ENCODE measurements at regions not wholly inside any gene's neighbourhood (a gene's known extent, or its start where the extent isn't known, plus 50 kb on each side); places are given as distances from the start of the nearest gene placed in this dataset.

- TF ChIP-seq, protein P1, sequence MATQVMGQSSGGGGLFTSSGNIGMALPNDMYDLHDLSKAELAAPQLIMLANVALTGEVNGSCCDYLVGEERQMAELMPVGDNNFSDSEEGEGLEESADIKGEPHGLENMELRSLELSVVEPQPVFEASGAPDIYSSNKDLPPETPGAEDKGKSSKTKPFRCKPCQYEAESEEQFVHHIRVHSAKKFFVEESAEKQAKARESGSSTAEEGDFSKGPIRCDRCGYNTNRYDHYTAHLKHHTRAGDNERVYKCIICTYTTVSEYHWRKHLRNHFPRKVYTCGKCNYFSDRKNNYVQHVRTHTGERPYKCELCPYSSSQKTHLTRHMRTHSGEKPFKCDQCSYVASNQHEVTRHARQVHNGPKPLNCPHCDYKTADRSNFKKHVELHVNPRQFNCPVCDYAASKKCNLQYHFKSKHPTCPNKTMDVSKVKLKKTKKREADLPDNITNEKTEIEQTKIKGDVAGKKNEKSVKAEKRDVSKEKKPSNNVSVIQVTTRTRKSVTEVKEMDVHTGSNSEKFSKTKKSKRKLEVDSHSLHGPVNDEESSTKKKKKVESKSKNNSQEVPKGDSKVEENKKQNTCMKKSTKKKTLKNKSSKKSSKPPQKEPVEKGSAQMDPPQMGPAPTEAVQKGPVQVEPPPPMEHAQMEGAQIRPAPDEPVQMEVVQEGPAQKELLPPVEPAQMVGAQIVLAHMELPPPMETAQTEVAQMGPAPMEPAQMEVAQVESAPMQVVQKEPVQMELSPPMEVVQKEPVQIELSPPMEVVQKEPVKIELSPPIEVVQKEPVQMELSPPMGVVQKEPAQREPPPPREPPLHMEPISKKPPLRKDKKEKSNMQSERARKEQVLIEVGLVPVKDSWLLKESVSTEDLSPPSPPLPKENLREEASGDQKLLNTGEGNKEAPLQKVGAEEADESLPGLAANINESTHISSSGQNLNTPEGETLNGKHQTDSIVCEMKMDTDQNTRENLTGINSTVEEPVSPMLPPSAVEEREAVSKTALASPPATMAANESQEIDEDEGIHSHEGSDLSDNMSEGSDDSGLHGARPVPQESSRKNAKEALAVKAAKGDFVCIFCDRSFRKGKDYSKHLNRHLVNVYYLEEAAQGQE (IDR thresholded peaks at IDR 0.05; ENCODE audit: low read depth): no peak
- TF ChIP-seq, protein P2, sequence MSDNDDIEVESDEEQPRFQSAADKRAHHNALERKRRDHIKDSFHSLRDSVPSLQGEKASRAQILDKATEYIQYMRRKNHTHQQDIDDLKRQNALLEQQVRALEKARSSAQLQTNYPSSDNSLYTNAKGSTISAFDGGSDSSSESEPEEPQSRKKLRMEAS (IDR thresholded peaks at IDR 0.05): no peak
- TF ChIP-seq SRF (IDR thresholded peaks at IDR 0.05; ENCODE audit: low read depth) (no peak), SIN3A (IDR thresholded peaks at IDR 0.05; ENCODE audit: low read depth) (no peak), ZFX (IDR thresholded peaks at IDR 0.05) (no peak), EZH2 (IDR thresholded peaks at IDR 0.05) (no peak), CEBPB (IDR thresholded peaks at IDR 0.05; ENCODE audit: low read depth) (no peak)
- TF ChIP-seq, protein P3, sequence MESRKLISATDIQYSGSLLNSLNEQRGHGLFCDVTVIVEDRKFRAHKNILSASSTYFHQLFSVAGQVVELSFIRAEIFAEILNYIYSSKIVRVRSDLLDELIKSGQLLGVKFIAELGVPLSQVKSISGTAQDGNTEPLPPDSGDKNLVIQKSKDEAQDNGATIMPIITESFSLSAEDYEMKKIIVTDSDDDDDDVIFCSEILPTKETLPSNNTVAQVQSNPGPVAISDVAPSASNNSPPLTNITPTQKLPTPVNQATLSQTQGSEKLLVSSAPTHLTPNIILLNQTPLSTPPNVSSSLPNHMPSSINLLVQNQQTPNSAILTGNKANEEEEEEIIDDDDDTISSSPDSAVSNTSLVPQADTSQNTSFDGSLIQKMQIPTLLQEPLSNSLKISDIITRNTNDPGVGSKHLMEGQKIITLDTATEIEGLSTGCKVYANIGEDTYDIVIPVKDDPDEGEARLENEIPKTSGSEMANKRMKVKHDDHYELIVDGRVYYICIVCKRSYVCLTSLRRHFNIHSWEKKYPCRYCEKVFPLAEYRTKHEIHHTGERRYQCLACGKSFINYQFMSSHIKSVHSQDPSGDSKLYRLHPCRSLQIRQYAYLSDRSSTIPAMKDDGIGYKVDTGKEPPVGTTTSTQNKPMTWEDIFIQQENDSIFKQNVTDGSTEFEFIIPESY (IDR thresholded peaks at IDR 0.05; ENCODE audit: extremely low read depth, insufficient replicate concordance, low read length): no peak
These were observed 191.2 kb downstream of the CWF19L2 start (continued) for GRCh38 chr11:107266455-107266854.

GRCh38 chr11:107265591-107266121 is 192.0 kb downstream of the CWF19L2 start:
- Histone ChIP-seq H4K20me1 (ENCODE audit: insufficient read depth) (no peaks in the 10 kb centered on the region), H3K9me2 (ENCODE audit: insufficient read depth) (no peaks in the 10 kb centered on the region), H2AFZ (ENCODE audit: low read depth, low read length, poor library complexity, severe bottlenecking) (no peak overlapping the region), H3K4me3 (replicated peaks in 1 of 2; ENCODE audit: low read depth in 1 of 2, low read length in 2 of 2) (no peak overlapping the region), H3K27me3 (ENCODE audit: insufficient read depth, low read length) (no peaks in the 10 kb centered on the region; the same call in 1 of the 2 replicates), H3K79me2 (ENCODE audit: insufficient read depth, low read length) (no peaks in the 10 kb centered on the region), H3K4me1 (ENCODE audit: control insufficient read depth in 1 of 2, insufficient read depth in 2 of 2, low read length in 2 of 2) (no peaks in the 10 kb centered on the region), H3K4me2 (ENCODE audit: low read length) (no peak overlapping the region), H3K9ac (ENCODE audit: low read length) (no peak overlapping the region), H3K9me3 (ENCODE audit: control insufficient read depth in 1 of 2, insufficient read depth in 1 of 2, low read depth in 1 of 2, low read length in 2 of 2) (no peaks in the 10 kb centered on the region), H3K36me3 (ENCODE audit: control insufficient read depth in 1 of 2, insufficient read depth in 2 of 2, low read length in 2 of 2) (no peaks in the 10 kb centered on the region), H3K27ac (ENCODE audit: low read depth, low read length) (no peak overlapping the region)
- DNase-seq (ENCODE audit: low read depth, low spot score) (no peak), ATAC-seq (no peak)
- POLR2A ChIA-PET: no interaction called here
- RAD21 ChIA-PET (ENCODE audit: low non-redundant PET in 1 of 2, low total read pairs in 2 of 2, uncharacterized antibody in 2 of 2, unreplicated experiment in 2 of 2): no interaction called here
- intact Hi-C loops (cut with micrococcal nuclease): no loop called here
- no TSS peak for BruUV-seq (replicated peaks)
- CTCF ChIA-PET: interaction anchor here (0.5 kb wide), 1 partner anchor 885 kb away, joined by 4 read pairs; no protein-coding TSS in a partner anchor
- no peak for TF ChIP-seq RAD21 (IDR thresholded peaks at IDR 0.05; ENCODE audit: low read depth)
- no peak for TF ChIP-seq CBX3 (IDR thresholded peaks at IDR 0.05; ENCODE audit: low read depth)
- no peak for TF ChIP-seq YY1 (IDR thresholded peaks at IDR 0.05; ENCODE audit: extremely low read depth, insufficient replicate concordance, low read depth, low read length)
- no peak for TF ChIP-seq CEBPB (IDR thresholded peaks at IDR 0.05; ENCODE audit: low read depth)
- TF ChIP-seq, protein P4, sequence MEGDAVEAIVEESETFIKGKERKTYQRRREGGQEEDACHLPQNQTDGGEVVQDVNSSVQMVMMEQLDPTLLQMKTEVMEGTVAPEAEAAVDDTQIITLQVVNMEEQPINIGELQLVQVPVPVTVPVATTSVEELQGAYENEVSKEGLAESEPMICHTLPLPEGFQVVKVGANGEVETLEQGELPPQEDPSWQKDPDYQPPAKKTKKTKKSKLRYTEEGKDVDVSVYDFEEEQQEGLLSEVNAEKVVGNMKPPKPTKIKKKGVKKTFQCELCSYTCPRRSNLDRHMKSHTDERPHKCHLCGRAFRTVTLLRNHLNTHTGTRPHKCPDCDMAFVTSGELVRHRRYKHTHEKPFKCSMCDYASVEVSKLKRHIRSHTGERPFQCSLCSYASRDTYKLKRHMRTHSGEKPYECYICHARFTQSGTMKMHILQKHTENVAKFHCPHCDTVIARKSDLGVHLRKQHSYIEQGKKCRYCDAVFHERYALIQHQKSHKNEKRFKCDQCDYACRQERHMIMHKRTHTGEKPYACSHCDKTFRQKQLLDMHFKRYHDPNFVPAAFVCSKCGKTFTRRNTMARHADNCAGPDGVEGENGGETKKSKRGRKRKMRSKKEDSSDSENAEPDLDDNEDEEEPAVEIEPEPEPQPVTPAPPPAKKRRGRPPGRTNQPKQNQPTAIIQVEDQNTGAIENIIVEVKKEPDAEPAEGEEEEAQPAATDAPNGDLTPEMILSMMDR (IDR thresholded peaks at IDR 0.05 in 2 of 3, conservative IDR thresholded peaks at IDR 0.05 in 1 of 3; ENCODE audit: borderline replicate concordance in 1 of 3, insufficient read depth in 1 of 3, low read depth in 2 of 3, low read length in 2 of 3): no peak
- TF ChIP-seq, protein P1 (IDR thresholded peaks at IDR 0.05; ENCODE audit: low read depth): no peak
